ENCODE measurements at regions not wholly inside any gene's neighbourhood (a gene's known extent, or its start where the extent isn't known, plus 50 kb on each side); places are given as distances from the start of the nearest gene placed in this dataset.

DNA sequence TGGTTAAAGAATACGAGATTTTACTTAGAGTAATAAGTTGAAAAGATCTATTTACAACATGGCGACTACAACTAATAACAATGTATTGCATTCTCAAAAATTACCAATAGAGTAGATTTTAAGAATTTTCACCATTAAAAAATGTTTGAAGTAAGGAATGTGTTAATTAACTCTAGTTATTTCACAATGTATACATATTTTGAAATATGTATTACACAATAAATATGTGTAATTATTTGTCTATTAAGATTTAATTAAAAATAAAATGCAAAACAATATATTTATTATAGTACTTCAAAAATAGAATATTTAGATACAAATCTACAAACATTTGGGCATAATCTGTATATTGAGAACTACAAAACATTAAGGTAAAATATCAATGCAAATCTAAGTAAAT is 1326.3 kb upstream of the CDH6 start:
- intact Hi-C loops (cut with micrococcal nuclease) = no loop called here
- no peak for DNase-seq
- no peaks in the 10 kb centered on the region for H3K9me3 ChIP-seq (replicated peaks)

DNA sequence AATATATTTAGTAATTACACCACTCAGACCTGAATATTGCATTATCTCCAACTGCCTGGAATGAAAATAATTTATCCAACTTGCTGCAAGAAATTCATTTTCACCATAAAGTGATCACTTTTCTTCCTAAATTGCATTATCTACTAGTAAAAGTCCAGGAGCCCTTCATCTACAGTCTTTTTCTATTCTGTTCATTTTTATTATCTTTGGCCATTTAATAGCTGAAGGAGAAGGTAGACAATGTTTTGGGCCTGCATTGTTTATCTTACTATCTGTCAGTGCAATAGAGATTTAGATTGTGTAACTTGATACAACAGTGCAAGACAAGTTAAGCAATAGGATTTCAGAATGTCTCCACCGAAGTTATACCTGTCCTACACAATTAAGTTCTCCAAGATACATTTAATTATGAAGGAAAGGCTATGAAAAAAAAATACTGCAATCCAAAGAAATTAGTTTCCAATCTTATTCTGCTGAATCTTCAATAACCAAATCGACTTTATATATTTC is 1339.7 kb upstream of the CDH6 start:
- no peak overlapping the region for H3K27ac ChIP-seq (replicated peaks)
- no peaks in the 10 kb centered on the region for H3K36me3 ChIP-seq
- TF ChIP-seq, protein P1, sequence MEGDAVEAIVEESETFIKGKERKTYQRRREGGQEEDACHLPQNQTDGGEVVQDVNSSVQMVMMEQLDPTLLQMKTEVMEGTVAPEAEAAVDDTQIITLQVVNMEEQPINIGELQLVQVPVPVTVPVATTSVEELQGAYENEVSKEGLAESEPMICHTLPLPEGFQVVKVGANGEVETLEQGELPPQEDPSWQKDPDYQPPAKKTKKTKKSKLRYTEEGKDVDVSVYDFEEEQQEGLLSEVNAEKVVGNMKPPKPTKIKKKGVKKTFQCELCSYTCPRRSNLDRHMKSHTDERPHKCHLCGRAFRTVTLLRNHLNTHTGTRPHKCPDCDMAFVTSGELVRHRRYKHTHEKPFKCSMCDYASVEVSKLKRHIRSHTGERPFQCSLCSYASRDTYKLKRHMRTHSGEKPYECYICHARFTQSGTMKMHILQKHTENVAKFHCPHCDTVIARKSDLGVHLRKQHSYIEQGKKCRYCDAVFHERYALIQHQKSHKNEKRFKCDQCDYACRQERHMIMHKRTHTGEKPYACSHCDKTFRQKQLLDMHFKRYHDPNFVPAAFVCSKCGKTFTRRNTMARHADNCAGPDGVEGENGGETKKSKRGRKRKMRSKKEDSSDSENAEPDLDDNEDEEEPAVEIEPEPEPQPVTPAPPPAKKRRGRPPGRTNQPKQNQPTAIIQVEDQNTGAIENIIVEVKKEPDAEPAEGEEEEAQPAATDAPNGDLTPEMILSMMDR (IDR thresholded peaks at IDR 0.05; ENCODE audit: borderline replicate concordance) = no peak
- H3K4me1 ChIP-seq = no peaks in the 10 kb centered on the region
- intact Hi-C loops (cut with micrococcal nuclease) = no loop called here
- H3K27me3 ChIP-seq (ENCODE audit: low read depth) = no peaks in the 10 kb centered on the region
- H3K9me3 ChIP-seq (replicated peaks) = peaks cover 28% of the 10 kb centered on the region
- DNase-seq = no peak
- H3K4me3 ChIP-seq = no peak overlapping the region

More for the DNA sequence above, 1326.3 kb upstream of the CDH6 start:
- no peaks in the 10 kb centered on the region for H3K4me1 ChIP-seq
- H3K27ac ChIP-seq (replicated peaks) = no peak overlapping the region
- H3K4me3 ChIP-seq = no peak overlapping the region
- no peaks in the 10 kb centered on the region for H3K36me3 ChIP-seq
- H3K27me3 ChIP-seq (ENCODE audit: low read depth) = no peaks in the 10 kb centered on the region
- TF ChIP-seq, protein P1 (IDR thresholded peaks at IDR 0.05; ENCODE audit: borderline replicate concordance) = no peak

DNA sequence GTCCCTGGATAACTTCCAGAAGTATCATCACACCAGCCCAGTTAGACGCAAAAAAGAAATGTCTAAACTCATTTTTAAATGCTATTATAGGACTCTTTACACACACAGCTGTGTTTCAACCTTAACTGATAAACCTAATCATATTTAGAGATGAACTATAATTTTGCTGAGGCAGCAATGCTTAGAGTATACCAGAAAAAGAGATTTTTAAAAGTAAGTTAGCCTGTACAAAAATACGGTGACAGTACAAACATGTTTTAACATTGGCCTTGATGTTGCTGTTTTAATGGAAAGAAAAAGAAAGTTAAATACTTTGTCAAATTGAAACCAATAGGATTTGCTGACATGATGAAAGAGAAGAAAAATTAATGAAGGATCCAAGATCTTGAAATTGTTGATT is 1341.2 kb upstream of the CDH6 start:
- TF ChIP-seq, protein P1 (IDR thresholded peaks at IDR 0.05; ENCODE audit: borderline replicate concordance) = no peak
- peaks cover 34% of the 10 kb centered on the region for H3K9me3 ChIP-seq (replicated peaks)
- H3K27me3 ChIP-seq (ENCODE audit: low read depth) = no peaks in the 10 kb centered on the region
- no peaks in the 10 kb centered on the region for H3K4me1 ChIP-seq
- no peak overlapping the region for H3K27ac ChIP-seq (replicated peaks)
- DNase-seq = no peak
- no peaks in the 10 kb centered on the region for H3K36me3 ChIP-seq
- intact Hi-C loops (cut with micrococcal nuclease) = no loop called here
- no peak overlapping the region for H3K4me3 ChIP-seq

DNA sequence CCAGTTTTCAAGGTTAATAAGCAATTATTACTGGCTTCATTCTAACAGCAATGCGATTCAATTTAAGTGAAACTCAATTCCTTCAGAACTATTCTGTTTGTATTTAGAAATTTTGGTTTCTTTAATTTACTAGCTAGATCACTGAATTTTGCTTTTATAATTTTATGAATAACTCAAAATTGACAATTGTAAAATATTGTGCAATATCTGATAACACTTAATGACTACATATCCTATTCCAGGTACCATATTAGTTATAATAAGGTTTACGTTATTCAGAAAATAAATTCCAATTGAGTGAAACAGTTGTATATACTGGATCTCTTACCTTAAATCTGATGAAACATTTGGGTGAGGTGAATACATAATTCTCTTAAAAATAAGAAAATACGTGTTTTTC is 1348.3 kb upstream of the CDH6 start:
- peaks cover 19% of the 10 kb centered on the region for H3K9me3 ChIP-seq (replicated peaks)
- H3K27me3 ChIP-seq (ENCODE audit: low read depth) = no peaks in the 10 kb centered on the region
- H3K4me3 ChIP-seq = no peak overlapping the region
- no peaks in the 10 kb centered on the region for H3K4me1 ChIP-seq
- TF ChIP-seq, protein P1 (IDR thresholded peaks at IDR 0.05; ENCODE audit: borderline replicate concordance) = no peak
- H3K27ac ChIP-seq (replicated peaks) = no peak overlapping the region
- no peak for DNase-seq
- intact Hi-C loops (cut with micrococcal nuclease) = no loop called here
- H3K36me3 ChIP-seq = no peaks in the 10 kb centered on the region

DNA sequence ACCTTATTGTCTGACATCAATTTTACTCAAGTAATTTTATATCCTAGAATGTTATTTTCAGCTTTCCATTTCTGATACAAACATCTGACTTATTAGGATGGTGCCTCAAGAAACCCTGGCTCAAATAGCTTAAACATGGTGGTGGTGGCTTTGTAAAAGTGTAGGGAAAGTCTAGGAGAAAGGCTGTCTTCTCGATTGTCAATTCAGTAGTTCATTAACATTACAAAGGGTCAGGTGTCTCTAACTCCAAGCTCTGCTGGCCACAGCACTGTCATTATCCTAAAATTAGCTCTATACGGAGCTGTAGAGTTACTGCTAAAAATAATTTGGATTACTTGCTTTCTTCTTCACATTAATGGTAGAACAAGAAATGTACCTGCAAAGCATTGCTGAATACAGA is 1360.1 kb upstream of the CDH6 start:
- Histone ChIP-seq H3K4me3 (no peak overlapping the region), H3K4me1 (no peaks in the 10 kb centered on the region), H3K27ac (replicated peaks) (no peak overlapping the region), H3K36me3 (no peaks in the 10 kb centered on the region), H3K27me3 (ENCODE audit: low read depth) (no peaks in the 10 kb centered on the region), H3K9me3 (replicated peaks) (peaks cover 21% of the 10 kb centered on the region)
- intact Hi-C loops (cut with micrococcal nuclease) = no loop called here
- DNase-seq = no peak
- TF ChIP-seq, protein P1 (IDR thresholded peaks at IDR 0.05; ENCODE audit: borderline replicate concordance) = no peak

All from left ventricle myocardium inferior (tissue), 1 donor.